NCI-H748 (cell line): ENCODE measurements at regions not wholly inside any gene's neighbourhood (a gene's known extent, or its start where the extent isn't known, plus 50 kb on each side); places are given as distances from the start of the nearest gene placed in this dataset.
"Not testable (repeated sequence)": the region's sequence is repeated elsewhere in the genome, so short reads cannot be mapped to it uniquely, and the experiment has no call there.

Experiments
- DNase-seq: peaks from one replicate; lab custom pipeline; 2025; ENCODE audit not compliant: unreplicated experiment; lab: John Stamatoyannopoulos, UW

- peak; percentile 1 for DNase-seq
Observed at GRCh38 chr4:122100508-122100907, 51.6 kb upstream of the BLTP1 start.

GRCh38 chr4:122099896-122100295, 52.2 kb upstream of the BLTP1 start:
- no peak for DNase-seq

GRCh38 chr4:122091836-122092405, 60.2 kb upstream of the BLTP1 start:
- DNase-seq: no peak

GRCh38 chr4:122091397-122091796, 60.7 kb upstream of the BLTP1 start:
- no peak for DNase-seq

GRCh38 chr4:122090989-122091388, 61.1 kb upstream of the BLTP1 start:
- DNase-seq: no peak

- peak; percentile 57 for DNase-seq
Observed at GRCh38 chr4:122086338-122087065, 65.6 kb upstream of the BLTP1 start.

GRCh38 chr4:122083989-122084388, 68.1 kb upstream of the BLTP1 start:
- no peak for DNase-seq

- no peak for DNase-seq
Observed at GRCh38 chr4:122083351-122083750, 68.8 kb upstream of the BLTP1 start.

- no peak for DNase-seq
Observed at GRCh38 chr4:122082661-122083060, 69.5 kb upstream of the BLTP1 start.

GRCh38 chr4:122077653-122078052, 74.5 kb upstream of the BLTP1 start:
- not testable (repeated sequence) for DNase-seq

- not testable (repeated sequence) for DNase-seq
Observed at GRCh38 chr4:122076835-122077234, 75.3 kb upstream of the BLTP1 start.

GRCh38 chr4:122073615-122074014, 78.5 kb upstream of the BLTP1 start:
- DNase-seq: no peak

GRCh38 chr4:122065915-122066314, 86.2 kb upstream of the BLTP1 start:
- DNase-seq: peak; percentile 9

GRCh38 chr4:122065149-122065548, 87.0 kb upstream of the BLTP1 start:
- no peak for DNase-seq

- DNase-seq: peak; percentile 26
Observed at GRCh38 chr4:122053186-122053585, 98.9 kb upstream of the BLTP1 start.

GRCh38 chr4:122052677-122053076, 99.5 kb upstream of the BLTP1 start:
- no peak for DNase-seq

- DNase-seq: no peak
Observed at GRCh38 chr4:122050841-122051240, 99.0 kb upstream of the TRPC3 start.

GRCh38 chr4:122047456-122048425, 95.9 kb upstream of the TRPC3 start:
- DNase-seq: no peak

GRCh38 chr4:122046255-122046654, 94.4 kb upstream of the TRPC3 start:
- no peak for DNase-seq

GRCh38 chr4:122045533-122045932, 93.7 kb upstream of the TRPC3 start:
- DNase-seq: peak; percentile 82

- DNase-seq: no peak
Observed at GRCh38 chr4:122044501-122044900, 92.6 kb upstream of the TRPC3 start.

GRCh38 chr4:122041312-122041711, 89.5 kb upstream of the TRPC3 start:
- no peak for DNase-seq
